Neutrophil (primary cell): ENCODE measurements at regions not wholly inside any gene's neighbourhood (a gene's known extent, or its start where the extent isn't known, plus 50 kb on each side); places are given as distances from the start of the nearest gene placed in this dataset.

Experiments
- H3K27ac ChIP-seq: fragments of 200-600 bp; sonication (generic); 2 replicates; pipeline ENCODE4 v1.5.1; 2016; ENCODE audit warnings: mild to moderate bottlenecking, moderate library complexity
- H3K27me3 ChIP-seq: fragments of 200-600 bp; sonication (generic); 2 replicates; pipeline ENCODE4 v1.6.0; 2016; ENCODE audit warnings: mild to moderate bottlenecking
- H3K36me3 ChIP-seq: fragments of 200-600 bp; sonication (generic); 2 replicates; pipeline ENCODE4 v1.5.1; 2017
- H3K4me1 ChIP-seq, 2 experiments: fragments of 200-600 bp in 1 of 2; sonication (generic) in 1 of 2; 1 replicate in 1 of 2; 2 replicates in 1 of 2; pipeline versions ENCODE4 v1.5.1 to v1.6.1; 2013 to 2016; ENCODE audit warnings: low read depth in 1 of 2, low read length in 1 of 2, mild to moderate bottlenecking in 1 of 2, moderate library complexity in 1 of 2; ENCODE audit not compliant: control insufficient read depth in 1 of 2, insufficient read depth in 1 of 2
- H3K4me3 ChIP-seq, 2 experiments: fragments of 200-600 bp in 1 of 2; sonication (generic) in 1 of 2; 1 replicate in 1 of 2; 2 replicates in 1 of 2; pipeline ENCODE4 v1.5.1; 2013 to 2016; ENCODE audit warnings: low read depth in 1 of 2, low read length in 1 of 2, mild to moderate bottlenecking in 1 of 2, moderate library complexity in 1 of 2
- H3K9me3 ChIP-seq: fragments of 200-600 bp; sonication (generic); 2 replicates; pipeline ENCODE4 v1.5.1; 2016
- CTCF ChIP-seq: fragments of 200-600 bp; sonication (generic); IDR thresholded peaks from 2 replicates; pipeline ENCODE4 v1.5.1; 2016; ENCODE audit warnings: antibody characterized with exemption

- Histone ChIP-seq H3K27me3 (peaks cover 11% of the 10 kb centered on the region), H3K4me1 (no peaks in the 10 kb centered on the region), H3K9me3 (no peaks in the 10 kb centered on the region), H3K36me3 (no peaks in the 10 kb centered on the region), H3K4me3 (no peak overlapping the region), H3K27ac (no peak overlapping the region)
- no peak for TF ChIP-seq CTCF
Measured at GRCh38 chr10:50981904-50982303, 92.4 kb upstream of the PRKG1 start.

GRCh38 chr10:50982989-50983388 is 91.3 kb upstream of the PRKG1 start:
- Histone ChIP-seq H3K9me3 (no peaks in the 10 kb centered on the region), H3K4me1 (no peaks in the 10 kb centered on the region), H3K27me3 (peaks cover 22% of the 10 kb centered on the region), H3K36me3 (no peaks in the 10 kb centered on the region), H3K27ac (no peak overlapping the region), H3K4me3 (no peak overlapping the region)
- TF ChIP-seq CTCF: no peak

- Histone ChIP-seq H3K4me1 (no peaks in the 10 kb centered on the region), H3K27me3 (peaks cover 72% of the 10 kb centered on the region), H3K4me3 (no peak overlapping the region), H3K27ac (no peak overlapping the region), H3K9me3 (no peaks in the 10 kb centered on the region), H3K36me3 (no peaks in the 10 kb centered on the region)
- TF ChIP-seq CTCF: no peak
Measured at GRCh38 chr10:50987934-50988333, 86.4 kb upstream of the PRKG1 start.

GRCh38 chr10:50988792-50989191 is 85.5 kb upstream of the PRKG1 start:
- Histone ChIP-seq H3K36me3 (no peaks in the 10 kb centered on the region), H3K27ac (no peak overlapping the region), H3K4me1 (no peaks in the 10 kb centered on the region), H3K4me3 (no peak overlapping the region), H3K27me3 (peaks cover 80% of the 10 kb centered on the region), H3K9me3 (no peaks in the 10 kb centered on the region)
- no peak for TF ChIP-seq CTCF

- Histone ChIP-seq H3K4me3 (no peak overlapping the region), H3K36me3 (no peaks in the 10 kb centered on the region), H3K27me3 (peaks cover 93% of the 10 kb centered on the region), H3K9me3 (no peaks in the 10 kb centered on the region), H3K4me1 (no peaks in the 10 kb centered on the region), H3K27ac (no peak overlapping the region)
- no peak for TF ChIP-seq CTCF
Measured at GRCh38 chr10:50990568-50991455, 83.5 kb upstream of the PRKG1 start.
